ENCODE measurements at regions not wholly inside any gene's neighbourhood (a gene's known extent, or its start where the extent isn't known, plus 50 kb on each side); places are given as distances from the start of the nearest gene placed in this dataset.
"Not testable (repeated sequence)": the region's sequence is repeated elsewhere in the genome, so short reads cannot be mapped to it uniquely, and the experiment has no call there.

DNA sequence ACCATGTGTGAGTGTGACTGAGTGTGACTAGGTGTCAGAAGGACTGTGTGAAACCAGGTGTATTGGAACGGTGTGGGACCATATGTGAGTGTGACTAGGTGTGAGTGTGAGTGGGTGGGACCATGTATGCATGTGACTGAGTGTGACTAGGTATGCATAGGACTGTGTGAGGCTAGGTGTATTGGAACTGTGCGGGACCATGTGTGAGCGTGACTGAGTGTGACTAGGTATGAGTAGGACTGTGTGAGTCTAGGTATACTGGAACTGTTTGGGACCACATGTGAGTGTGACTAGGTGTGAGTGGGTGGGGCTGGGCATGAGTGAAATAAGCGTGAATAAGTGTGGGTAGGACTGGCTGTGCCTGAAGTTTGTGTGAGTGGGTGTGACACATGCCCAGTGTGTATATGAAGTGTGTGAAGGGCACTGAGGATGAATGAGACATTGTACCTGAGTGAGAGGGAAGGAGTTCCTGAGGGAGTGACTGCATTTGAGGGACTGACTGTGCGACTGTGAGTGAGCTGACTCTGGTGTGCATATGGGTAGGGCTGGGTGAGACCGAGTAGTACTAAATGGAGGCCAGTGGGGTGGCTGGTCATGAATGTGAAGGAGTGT is 247.0 kb upstream of the CCDC54 start:
- no peak for DNase-seq (ENCODE audit: low read depth in 2 of 2)

- no peak for DNase-seq (ENCODE audit: low read depth in 2 of 2)
Observed at GRCh38 chr3:107132674-107133073, 244.6 kb upstream of the CCDC54 start.

- DNase-seq (ENCODE audit: low read depth in 2 of 2): no peak
Observed at GRCh38 chr3:107133891-107134290, 243.3 kb upstream of the CCDC54 start.

DNA sequence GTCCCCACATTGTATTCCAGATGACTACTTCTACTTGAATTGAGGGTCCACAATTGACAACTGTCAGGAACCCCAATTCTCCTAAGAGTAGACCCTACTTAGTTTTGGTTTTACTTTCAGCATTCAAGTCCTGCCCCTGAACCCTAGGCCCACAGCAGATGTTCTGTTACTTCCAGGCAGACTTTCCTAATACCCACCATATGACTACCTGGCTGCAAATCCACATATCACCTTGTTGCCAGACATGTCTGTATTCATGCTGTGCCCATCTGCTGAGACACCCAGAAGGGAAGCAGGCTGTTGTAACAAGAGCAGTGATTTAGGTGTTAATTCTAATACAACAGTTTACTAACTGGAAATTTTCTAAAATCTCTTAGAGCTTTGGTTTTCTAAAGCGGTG is 235.1 kb upstream of the CCDC54 start:
- DNase-seq (ENCODE audit: low read depth in 2 of 2): no peak

DNA sequence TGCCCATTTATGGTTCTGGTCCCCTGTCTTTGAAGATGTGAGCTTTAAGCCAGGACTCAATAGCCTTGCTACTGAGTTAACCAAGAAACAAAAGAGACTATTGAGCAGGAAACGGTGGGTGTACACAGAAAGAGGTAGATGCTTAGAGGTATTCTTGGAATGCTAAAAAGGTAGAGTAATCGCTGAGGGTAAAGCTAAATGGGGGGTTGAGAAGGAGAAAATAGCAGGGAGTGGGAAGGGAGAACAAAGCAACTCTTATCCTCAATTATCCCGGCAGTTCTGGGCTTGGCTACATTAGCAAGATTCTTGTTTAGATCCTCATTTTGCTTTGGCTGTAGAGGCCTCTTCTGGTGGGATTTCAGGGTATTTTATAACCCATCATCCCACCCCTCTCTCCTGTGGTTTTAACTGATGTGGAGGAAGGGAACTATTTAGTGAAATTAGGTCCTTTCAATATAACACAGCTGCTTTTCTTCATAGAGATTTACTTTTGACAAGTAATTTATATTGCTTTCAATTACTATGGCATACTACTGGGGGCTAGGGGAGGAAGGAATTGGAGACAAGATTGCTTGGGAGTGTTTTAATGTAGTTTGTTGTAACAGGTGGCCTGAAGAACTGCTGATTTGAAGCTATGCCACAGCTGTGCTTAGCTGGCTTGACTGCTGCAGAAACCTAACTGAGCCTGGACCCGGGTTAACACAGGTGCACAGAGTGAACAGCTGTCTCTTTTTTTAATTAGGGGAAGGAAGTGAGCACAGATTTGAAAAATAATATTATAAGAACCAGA is 234.3 kb upstream of the CCDC54 start:
- no peak for DNase-seq (ENCODE audit: low read depth in 2 of 2)

GRCh38 chr3:107150675-107151074 is 226.6 kb upstream of the CCDC54 start:
- no peak for DNase-seq (ENCODE audit: low read depth in 2 of 2)

DNA sequence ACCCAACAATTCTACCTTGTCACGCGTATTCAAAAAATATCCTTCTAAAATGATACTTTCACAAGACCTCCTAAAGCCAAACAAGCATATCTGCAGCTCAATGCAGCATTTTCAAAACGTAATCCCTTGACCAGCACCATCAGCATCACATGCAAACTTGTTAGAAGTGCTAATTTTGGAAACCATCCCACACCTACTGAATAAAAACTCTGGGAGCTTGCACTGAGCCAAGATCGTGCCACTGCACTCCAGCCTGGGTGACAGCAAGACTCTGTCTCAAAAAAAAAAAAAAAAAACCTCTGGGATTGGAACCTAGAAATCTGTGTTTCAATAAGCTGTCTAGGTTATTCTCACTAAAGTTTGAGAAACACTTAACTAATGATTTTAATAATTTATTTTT is 223.3 kb upstream of the CCDC54 start:
- no peak for DNase-seq (ENCODE audit: low read depth in 2 of 2)

DNA sequence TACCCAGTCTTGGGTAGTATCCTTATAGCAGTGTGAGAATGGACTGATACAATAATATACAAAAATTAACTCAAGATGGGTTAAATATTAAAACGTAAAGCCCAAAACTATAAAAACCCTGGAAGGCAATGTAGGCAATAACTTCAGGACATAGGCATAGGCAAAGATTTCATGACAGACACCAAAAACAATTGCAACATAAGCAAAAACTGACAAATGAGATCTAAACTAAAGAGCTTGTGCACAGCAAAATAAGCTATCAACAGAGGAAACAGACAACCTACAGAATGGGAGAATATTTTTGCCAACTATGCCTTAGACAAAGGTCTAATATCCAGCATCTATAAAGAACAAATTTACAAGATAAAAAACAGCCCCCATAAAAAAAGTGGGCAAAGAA is 204.8 kb upstream of the CCDC54 start:
- no peak for DNase-seq (ENCODE audit: low read depth in 2 of 2)

- DNase-seq (ENCODE audit: low read depth in 2 of 2): no peak
Observed at GRCh38 chr3:107184375-107184774, 192.9 kb upstream of the CCDC54 start.

- no peak for DNase-seq (ENCODE audit: low read depth in 2 of 2)
Observed at GRCh38 chr3:107188262-107188661, 189.0 kb upstream of the CCDC54 start.

DNA sequence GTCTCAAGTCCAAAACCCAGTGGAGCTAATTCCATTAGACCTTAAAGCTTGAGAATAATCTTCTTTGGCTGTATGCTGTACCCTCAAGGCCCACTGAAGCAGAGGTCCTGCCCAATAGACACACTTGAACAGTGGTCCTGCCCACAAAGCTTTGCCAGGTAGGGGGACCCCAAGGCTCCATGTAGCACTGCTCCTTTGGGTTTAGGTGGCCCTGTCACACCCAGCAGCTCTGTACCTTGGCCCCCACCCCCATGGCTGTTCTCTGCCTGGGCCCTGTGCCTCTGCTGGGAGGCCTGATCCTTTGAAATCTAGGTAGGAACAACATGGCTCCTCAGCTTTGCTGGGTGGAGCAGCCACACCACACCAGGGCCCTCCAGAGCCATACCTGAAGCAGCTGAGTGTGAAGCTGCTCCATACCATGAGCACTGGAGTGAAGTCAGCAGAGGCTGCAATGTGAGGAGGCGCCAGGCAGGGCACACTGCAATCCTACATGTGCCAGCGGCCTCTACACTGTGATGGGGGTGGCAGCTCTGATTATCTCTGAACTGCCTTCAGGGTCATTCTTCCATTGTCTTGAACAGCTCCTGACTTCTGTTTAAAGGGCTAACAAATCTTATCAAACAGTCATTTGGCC is 188.0 kb upstream of the CCDC54 start:
- DNase-seq (ENCODE audit: low read depth in 2 of 2): no peak

DNA sequence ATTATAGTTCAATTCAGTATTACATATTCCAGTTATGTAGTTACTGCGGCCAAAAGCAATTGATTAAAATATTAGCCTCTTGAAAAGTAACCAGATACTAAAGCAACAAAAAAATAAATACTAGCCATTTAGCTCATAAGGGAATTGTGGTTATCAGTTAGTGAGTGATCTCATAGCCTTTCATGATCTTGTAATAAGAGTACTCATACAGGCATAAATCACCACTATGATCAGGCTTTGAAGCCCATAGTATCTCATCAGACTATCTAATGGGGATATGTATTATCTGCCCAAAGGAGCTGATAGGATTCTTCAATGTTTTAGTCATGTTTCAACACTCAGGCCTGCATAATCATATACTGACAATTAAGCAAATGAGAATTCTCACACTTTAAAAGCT is 184.1 kb upstream of the CCDC54 start:
- DNase-seq (ENCODE audit: low read depth in 2 of 2): no peak

GRCh38 chr3:107198581-107199181 is 178.6 kb upstream of the CCDC54 start:
- no peak for DNase-seq (ENCODE audit: low read depth in 2 of 2)

DNA sequence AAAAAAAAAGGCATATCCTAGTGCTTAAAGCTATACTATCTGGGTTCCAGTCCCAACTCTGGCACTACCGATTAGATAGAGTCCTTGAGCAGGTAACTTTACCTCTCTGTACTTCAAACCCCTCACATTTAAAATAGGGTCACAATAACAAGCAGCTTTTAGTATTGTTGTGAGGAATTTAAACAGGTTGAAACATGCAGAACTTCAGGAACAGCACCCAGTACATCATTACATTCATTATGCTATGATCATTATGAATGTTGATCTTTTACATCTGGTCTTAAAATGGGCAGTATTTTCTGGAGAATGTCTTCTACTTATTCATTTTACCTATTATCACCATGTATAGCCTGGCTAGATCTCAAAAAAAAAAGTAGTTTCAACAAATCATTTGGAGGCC is 176.1 kb upstream of the CCDC54 start:
- no peak for DNase-seq (ENCODE audit: low read depth in 2 of 2)

DNA sequence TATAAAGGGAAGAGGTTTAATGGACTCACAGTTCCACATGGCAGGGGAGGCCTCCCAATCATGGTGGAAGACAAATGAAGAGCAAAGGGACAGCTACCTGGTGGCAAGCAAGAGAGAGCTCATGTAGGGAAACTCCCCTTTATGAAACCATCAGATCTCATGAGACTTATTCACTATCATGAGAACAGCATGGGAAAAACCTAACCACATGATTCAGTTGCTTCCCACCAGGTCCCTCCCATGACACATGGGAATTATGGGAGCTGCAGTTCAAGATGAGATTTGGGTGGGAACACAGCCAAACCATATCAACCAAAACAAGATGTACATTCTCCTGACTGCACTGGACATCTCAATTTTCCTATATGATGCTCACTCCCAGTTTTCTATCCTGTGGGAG is 174.4 kb upstream of the CCDC54 start:
- DNase-seq (ENCODE audit: low read depth in 2 of 2): not testable (repeated sequence)

- DNase-seq (ENCODE audit: low read depth in 2 of 2): no peak
Observed at GRCh38 chr3:107204121-107204520, 173.1 kb upstream of the CCDC54 start.

- no peak for DNase-seq (ENCODE audit: low read depth in 2 of 2)
Observed at GRCh38 chr3:107205358-107205757, 171.9 kb upstream of the CCDC54 start.

DNA sequence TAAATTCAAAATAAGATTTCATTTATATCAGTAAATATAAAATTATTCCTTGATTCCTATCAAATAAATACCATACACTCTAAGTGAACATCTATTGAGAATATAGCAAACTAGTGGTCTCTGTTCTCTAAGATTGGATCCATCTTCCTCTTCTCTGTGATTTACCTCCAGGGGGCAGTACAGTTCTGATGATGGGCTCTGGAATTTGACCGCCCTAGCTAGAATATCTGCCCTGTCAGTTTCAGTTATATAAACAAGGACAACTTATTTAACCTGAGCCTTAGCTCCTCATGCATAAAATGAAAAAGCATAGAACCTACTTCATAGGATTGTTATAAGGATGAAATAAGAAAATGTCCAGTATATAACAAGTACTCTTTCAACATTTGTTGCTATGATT is 171.1 kb upstream of the CCDC54 start:
- DNase-seq (ENCODE audit: low read depth in 2 of 2): no peak

DNA sequence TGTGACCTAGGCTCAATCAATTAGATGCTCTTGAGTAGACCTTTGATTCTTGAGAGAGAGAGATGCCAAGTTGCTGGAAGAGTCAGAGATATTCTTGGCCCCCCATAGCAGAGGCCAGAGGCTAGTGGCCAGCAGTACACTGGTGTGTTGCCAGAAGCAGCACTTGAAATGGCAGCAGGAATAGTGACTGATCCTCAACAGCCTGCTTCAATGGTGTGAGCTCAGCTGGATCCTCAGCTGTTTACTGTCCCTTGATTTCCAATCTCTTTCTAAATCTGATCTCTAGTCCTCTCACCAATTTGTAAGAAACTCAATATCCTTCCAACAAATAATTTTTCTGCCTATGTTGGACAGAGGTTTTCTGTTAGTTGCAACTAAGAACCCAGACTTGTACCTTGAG is 170.3 kb upstream of the CCDC54 start:
- no peak for DNase-seq (ENCODE audit: low read depth in 2 of 2)

- no peak for DNase-seq (ENCODE audit: low read depth in 2 of 2)
Observed at GRCh38 chr3:107208100-107208499, 169.1 kb upstream of the CCDC54 start.

- no peak for DNase-seq (ENCODE audit: low read depth in 2 of 2)
Observed at GRCh38 chr3:107208796-107209195, 168.4 kb upstream of the CCDC54 start.

DNA sequence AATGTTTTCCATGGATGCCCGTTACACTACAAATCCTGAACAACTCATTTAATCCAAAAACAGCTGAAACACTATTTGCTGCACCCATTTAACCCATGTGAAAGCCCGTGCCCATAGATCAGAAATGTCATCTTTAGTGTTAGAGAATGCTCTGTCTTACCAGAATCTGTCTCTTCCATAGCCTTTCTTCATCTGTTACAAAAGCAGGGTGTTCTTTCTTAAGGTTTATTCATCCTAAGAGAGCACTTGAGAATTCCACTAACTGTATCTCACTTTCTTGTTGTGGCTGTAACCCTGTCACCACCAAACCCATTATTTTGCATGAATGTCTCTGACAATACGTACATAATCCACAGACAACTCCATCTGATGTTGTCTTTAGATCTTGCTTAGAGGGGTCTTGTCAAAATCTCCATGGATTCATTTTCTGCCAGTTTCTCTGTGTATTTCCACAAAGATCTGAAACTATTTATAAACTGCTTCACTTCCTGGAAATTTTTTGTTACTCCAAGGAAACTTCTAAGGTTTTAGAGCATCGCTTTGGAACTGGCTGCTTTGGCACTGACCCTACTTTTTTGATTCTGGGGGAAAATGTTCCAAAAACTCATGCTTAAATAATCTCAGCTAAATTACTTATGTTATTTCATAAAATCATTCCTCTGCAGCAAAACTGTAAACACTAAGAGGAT is 167.8 kb upstream of the CCDC54 start:
- DNase-seq (ENCODE audit: low read depth in 2 of 2): no peak

Measured in stimulated activated CD4-positive, alpha-beta T cell treated with anti-CD3 and anti-CD28 coated beads, Interleukin-12 subunit alpha, Interleukin-12 subunit beta, amount 100 ng/mL, for 24 hours (primary cell).